RKO (cell line): ENCODE measurements at regions not wholly inside any gene's neighbourhood (a gene's known extent, or its start where the extent isn't known, plus 50 kb on each side); places are given as distances from the start of the nearest gene placed in this dataset.
"Not testable (repeated sequence)": the region's sequence is repeated elsewhere in the genome, so short reads cannot be mapped to it uniquely, and the experiment has no call there.

Experiments used
- DNase-seq: peaks from one replicate; pipeline ENCODE4 v3.0.0-alpha.2; 2016; ENCODE audit warnings: low spot score

- DNase-seq = no peak
Observed at GRCh38 chr14:56046546-56046945, 71.7 kb upstream of the PELI2 start.

GRCh38 chr14:56046996-56047395 lies 71.2 kb upstream of the PELI2 start:
- DNase-seq = no peak

- DNase-seq = no peak
Observed at GRCh38 chr14:56049536-56049935, 68.7 kb upstream of the PELI2 start.

- DNase-seq = no peak
Observed at GRCh38 chr14:56055511-56055910, 62.7 kb upstream of the PELI2 start.

GRCh38 chr14:56056031-56056430 lies 62.2 kb upstream of the PELI2 start:
- no peak for DNase-seq

- DNase-seq = no peak
Observed at GRCh38 chr14:56057071-56057741, 61.0 kb upstream of the PELI2 start.

GRCh38 chr14:56057767-56058166 lies 60.4 kb upstream of the PELI2 start:
- no peak for DNase-seq

GRCh38 chr14:56059054-56059453 lies 59.2 kb upstream of the PELI2 start:
- no peak for DNase-seq

- DNase-seq = no peak
Observed at GRCh38 chr14:56061051-56061450, 57.2 kb upstream of the PELI2 start.

GRCh38 chr14:56063131-56063530 lies 55.1 kb upstream of the PELI2 start:
- DNase-seq = no peak

- DNase-seq = no peak
Observed at GRCh38 chr14:56064513-56064912, 53.7 kb upstream of the PELI2 start.

GRCh38 chr14:56065199-56065598 lies 53.0 kb upstream of the PELI2 start:
- DNase-seq = not testable (repeated sequence)

GRCh38 chr14:56065621-56066290 lies 52.5 kb upstream of the PELI2 start:
- no peak for DNase-seq
